ENCODE measurements at regions not wholly inside any gene's neighbourhood (a gene's known extent, or its start where the extent isn't known, plus 50 kb on each side); places are given as distances from the start of the nearest gene placed in this dataset.

GRCh38 chr10:111532139-111532538, 455.3 kb downstream of the ADRA2A start:
- Histone ChIP-seq H2BK5ac (ENCODE audit: insufficient read length, low read length) (no peak overlapping the region), H3K23me2 (ENCODE audit: insufficient read length, low read depth, low read length, poor library complexity, severe bottlenecking) (no peaks in the 10 kb centered on the region), H3K79me2 (ENCODE audit: insufficient read depth, low read length) (no peaks in the 10 kb centered on the region), H3K56ac (ENCODE audit: insufficient read length, low read depth, low read length) (no peak overlapping the region), H2BK120ac (ENCODE audit: low read depth, low read length, poor library complexity, severe bottlenecking) (no peak overlapping the region), H3K4ac (ENCODE audit: low read depth, low read length) (no peak overlapping the region), H3K27ac (ENCODE audit: insufficient read length, low read depth, low read length) (no peak overlapping the region), H3K79me1 (ENCODE audit: insufficient read depth, low read depth, low read length, poor library complexity, severe bottlenecking) (no peaks in the 10 kb centered on the region), H4K91ac (ENCODE audit: insufficient read length, low read depth, low read length) (no peak overlapping the region), H3K18ac (ENCODE audit: insufficient read length, low read depth, low read length) (no peak overlapping the region), H4K5ac (ENCODE audit: insufficient read length, low read depth, low read length) (no peak overlapping the region), H2BK12ac (ENCODE audit: insufficient read length, low read depth, low read length) (no peak overlapping the region), H3K4me1 (ENCODE audit: insufficient read depth, low read length) (no peaks in the 10 kb centered on the region; the same call in 1 of the 2 replicates), H3K23ac (ENCODE audit: insufficient read length, low read depth, low read length) (no peak overlapping the region), H4K20me1 (ENCODE audit: control insufficient read depth, insufficient read depth, insufficient read length) (no peaks in the 10 kb centered on the region), H2AK5ac (ENCODE audit: insufficient read length, low read length) (no peak overlapping the region), H2AFZ (ENCODE audit: low read length) (no peak overlapping the region), H3T11ph (ENCODE audit: low read length) (no peak overlapping the region), H4K8ac (replicated peaks; ENCODE audit: insufficient read length, low read depth, low read length) (no peak overlapping the region), H3K27me3 (ENCODE audit: insufficient read depth, low read length) (no peaks in the 10 kb centered on the region), H3K14ac (ENCODE audit: insufficient read depth, low read length) (no peak overlapping the region), H3K4me2 (ENCODE audit: insufficient read depth, insufficient read length, low read length) (no peak overlapping the region), H3K9ac (ENCODE audit: extremely low read depth, insufficient read length, low read length) (no peak overlapping the region), H2BK20ac (ENCODE audit: low read depth, low read length, poor library complexity, severe bottlenecking) (no peak overlapping the region), H2BK15ac (ENCODE audit: low read depth, low read length) (no peak overlapping the region), H3K9me3 (ENCODE audit: control insufficient read depth, low read depth, low read length) (no peaks in the 10 kb centered on the region)
- H3K36me3 Mint-ChIP-seq (ENCODE audit: insufficient read depth in 1 of 3, low read depth in 3 of 3): peaks cover 0 to 3% (median 0%) of the 10 kb centered on the region in 3 experiments; a peak in 2 of 7 replicates
- no peak for DNase-seq
- H3K9me3 Mint-ChIP-seq: peaks cover 0 to 2% of the 10 kb centered on the region in 2 experiments; a peak in 1 of 5 replicates
- H3K27me3 Mint-ChIP-seq (ENCODE audit: low read depth): no peaks in the 10 kb centered on the region
- no peak overlapping the region for H3K4me3 Mint-ChIP-seq
- peaks cover 5 to 6% of the 10 kb centered on the region in 2 experiments; a peak in 3 of 4 replicates for H3K4me1 Mint-ChIP-seq
- TF ChIP-seq CTCF (conservative IDR thresholded peaks at IDR 0.05): no peak
- no CpG with 5 or more reads among the region's 3 CpGs for WGBS (ENCODE audit: extremely low coverage, insufficient read length, low lambda C conversion rate)
- H3K27ac Mint-ChIP-seq: no peak overlapping the region
